ENCODE measurements at regions not wholly inside any gene's neighbourhood (a gene's known extent, or its start where the extent isn't known, plus 50 kb on each side); places are given as distances from the start of the nearest gene placed in this dataset.

DNA sequence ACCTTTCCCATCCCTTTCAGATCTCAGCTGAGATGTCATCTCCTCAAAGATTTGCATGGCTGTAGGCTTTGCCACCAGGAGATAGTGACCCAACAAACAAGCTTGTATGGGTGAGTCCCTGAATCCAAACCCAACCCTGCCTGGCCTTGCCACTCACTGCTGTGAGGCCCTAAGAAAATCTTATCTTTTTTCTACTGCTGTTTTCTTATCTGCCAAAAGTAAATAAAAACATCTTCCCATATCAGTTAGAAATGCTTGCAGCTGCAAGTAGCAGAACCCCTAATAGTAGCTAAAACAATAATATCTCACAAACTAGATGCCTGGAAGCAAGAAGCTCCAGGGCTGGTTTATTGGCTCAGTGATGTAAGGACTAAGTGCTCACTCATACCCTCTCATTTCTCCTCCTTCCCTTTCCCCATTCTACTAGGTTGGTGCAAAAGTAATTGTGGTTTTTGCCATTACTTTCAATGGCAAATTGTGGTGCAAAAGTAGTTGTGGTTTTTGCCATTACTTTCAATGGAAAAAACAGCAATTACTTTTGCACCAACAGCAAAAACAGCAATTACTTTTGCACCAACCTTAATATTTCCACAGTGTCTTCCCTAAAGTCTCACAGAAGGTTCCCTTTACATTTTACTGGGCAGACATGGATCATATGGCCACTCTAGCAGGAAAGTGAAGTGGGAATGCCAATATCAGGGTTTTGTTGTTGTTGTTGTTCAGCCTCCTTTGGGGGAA lies 56.7 kb upstream of the PSMF1 start (continued):
- TF ChIP-seq, protein P1, sequence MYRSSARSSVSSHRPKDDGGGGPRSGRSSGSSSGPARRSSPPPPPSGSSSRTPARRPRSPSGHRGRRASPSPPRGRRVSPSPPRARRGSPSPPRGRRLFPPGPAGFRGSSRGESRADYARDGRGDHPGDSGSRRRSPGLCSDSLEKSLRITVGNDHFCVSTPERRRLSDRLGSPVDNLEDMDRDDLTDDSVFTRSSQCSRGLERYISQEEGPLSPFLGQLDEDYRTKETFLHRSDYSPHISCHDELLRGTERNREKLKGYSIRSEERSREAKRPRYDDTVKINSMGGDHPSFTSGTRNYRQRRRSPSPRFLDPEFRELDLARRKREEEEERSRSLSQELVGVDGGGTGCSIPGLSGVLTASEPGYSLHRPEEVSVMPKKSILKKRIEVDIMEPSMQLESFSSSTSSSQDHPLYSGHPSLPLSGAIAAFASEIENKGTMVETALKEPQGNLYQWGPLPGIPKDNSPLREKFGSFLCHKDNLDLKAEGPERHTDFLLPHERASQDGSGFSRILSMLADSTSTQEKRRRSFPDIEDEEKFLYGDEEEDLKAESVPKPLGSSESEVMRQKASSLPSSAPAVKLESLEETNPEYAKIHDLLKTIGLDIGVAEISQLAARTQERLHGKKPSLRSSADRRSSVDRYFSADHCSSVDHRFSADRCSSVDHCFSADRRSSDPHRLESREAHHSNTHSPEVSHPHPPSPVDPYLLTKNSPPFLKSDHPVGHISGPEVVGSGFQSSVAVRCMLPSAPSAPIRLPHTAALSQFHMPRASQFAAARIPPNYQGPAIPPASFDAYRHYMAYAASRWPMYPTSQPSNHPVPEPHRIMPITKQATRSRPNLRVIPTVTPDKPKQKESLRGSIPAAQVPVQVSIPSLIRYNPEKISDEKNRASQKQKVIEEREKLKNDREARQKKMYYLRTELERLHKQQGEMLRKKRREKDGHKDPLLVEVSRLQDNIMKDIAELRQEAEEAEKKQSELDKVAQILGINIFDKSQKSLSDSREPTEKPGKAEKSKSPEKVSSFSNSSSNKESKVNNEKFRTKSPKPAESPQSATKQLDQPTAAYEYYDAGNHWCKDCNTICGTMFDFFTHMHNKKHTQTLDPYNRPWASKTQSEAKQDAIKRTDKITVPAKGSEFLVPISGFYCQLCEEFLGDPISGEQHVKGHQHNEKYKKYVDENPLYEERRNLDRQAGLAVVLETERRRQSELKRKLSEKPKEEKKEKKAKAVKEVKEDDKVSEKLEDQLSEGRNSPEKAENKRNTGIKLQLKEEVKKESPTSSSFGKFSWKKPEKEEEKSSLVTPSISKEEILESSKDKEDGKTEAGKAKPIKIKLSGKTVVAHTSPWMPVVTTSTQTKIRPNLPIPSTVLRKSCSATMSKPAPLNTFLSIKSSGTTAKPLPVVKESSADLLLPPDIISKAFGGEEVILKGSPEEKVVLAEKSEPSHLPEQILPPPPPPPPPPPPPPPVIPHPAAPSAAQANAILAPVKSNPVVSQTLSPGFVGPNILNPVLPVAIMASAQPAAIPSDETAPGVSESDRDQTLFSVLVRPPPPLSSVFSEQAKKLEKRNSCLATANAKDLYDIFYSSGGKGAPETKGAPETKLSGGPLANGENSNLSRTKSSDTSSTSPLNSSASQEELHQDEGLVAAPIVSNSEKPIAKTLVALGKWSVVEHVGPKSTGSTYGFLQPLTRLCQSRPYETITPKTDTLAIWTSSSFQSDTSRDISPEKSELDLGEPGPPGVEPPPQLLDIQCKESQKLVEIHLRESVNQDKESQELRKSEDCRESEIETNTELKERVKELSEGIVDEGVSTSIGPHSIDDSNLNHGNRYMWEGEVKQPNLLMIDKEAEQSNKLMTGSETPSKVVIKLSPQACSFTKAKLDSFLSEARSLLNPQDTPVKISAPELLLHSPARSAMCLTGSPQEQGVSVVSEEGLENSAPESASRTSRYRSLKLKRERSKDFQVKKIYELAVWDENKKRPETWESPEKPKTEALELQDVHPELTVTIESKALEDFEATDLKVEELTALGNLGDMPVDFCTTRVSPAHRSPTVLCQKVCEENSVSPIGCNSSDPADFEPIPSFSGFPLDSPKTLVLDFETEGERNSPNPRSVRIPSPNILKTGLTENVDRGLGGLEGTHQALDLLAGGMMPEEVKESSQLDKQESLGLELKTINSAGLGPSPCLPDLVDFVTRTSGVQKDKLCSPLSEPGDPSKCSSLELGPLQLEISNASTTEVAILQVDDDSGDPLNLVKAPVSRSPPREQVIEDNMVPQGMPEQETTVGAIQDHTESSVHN (IDR thresholded peaks at IDR 0.05; ENCODE audit: borderline replicate concordance in 1 of 2, low read depth in 1 of 2), result no peak
- TF ChIP-seq FOXK2 (conservative IDR thresholded peaks at IDR 0.05 in 1 of 2, IDR thresholded peaks at IDR 0.05 in 1 of 2; ENCODE audit: low read depth in 2 of 2), result 0 out of 4 replicates have a peak, but pooled peaks of 1 of the 2 experiments have one; percentile 26
- no peak for TF ChIP-seq GTF2F1 (IDR thresholded peaks at IDR 0.05; ENCODE audit: low read depth, low read length)
- TF ChIP-seq, protein P2, sequence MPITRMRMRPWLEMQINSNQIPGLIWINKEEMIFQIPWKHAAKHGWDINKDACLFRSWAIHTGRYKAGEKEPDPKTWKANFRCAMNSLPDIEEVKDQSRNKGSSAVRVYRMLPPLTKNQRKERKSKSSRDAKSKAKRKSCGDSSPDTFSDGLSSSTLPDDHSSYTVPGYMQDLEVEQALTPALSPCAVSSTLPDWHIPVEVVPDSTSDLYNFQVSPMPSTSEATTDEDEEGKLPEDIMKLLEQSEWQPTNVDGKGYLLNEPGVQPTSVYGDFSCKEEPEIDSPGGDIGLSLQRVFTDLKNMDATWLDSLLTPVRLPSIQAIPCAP (CRISPR knock-in tag; IDR thresholded peaks at IDR 0.05; ENCODE audit: borderline replicate concordance), result no peak
- TF ChIP-seq, protein P3, sequence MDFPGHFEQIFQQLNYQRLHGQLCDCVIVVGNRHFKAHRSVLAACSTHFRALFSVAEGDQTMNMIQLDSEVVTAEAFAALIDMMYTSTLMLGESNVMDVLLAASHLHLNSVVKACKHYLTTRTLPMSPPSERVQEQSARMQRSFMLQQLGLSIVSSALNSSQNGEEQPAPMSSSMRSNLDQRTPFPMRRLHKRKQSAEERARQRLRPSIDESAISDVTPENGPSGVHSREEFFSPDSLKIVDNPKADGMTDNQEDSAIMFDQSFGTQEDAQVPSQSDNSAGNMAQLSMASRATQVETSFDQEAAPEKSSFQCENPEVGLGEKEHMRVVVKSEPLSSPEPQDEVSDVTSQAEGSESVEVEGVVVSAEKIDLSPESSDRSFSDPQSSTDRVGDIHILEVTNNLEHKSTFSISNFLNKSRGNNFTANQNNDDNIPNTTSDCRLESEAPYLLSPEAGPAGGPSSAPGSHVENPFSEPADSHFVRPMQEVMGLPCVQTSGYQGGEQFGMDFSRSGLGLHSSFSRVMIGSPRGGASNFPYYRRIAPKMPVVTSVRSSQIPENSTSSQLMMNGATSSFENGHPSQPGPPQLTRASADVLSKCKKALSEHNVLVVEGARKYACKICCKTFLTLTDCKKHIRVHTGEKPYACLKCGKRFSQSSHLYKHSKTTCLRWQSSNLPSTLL (IDR thresholded peaks at IDR 0.05), result peak; percentile 86
- TF ChIP-seq, protein P4, sequence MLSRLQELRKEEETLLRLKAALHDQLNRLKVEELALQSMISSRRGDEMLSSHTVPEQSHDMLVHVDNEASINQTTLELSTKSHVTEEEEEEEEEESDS (CRISPR knock-in tag; IDR thresholded peaks at IDR 0.05), result no peak
- TF ChIP-seq, protein P5, sequence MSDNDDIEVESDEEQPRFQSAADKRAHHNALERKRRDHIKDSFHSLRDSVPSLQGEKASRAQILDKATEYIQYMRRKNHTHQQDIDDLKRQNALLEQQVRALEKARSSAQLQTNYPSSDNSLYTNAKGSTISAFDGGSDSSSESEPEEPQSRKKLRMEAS (CRISPR knock-in tag; IDR thresholded peaks at IDR 0.05), result no peak
- no peak for TF ChIP-seq CAMTA2 (CRISPR knock-in tag; conservative IDR thresholded peaks at IDR 0.05)
- no peak for TF ChIP-seq HMG20A (CRISPR knock-in tag; conservative IDR thresholded peaks at IDR 0.05)
- no peak for TF ChIP-seq DDX20 (tag; IDR thresholded peaks at IDR 0.05; ENCODE audit: low read depth)
- no peak for TF ChIP-seq KLF16 (IDR thresholded peaks at IDR 0.05)
- TF ChIP-seq, protein P6, sequence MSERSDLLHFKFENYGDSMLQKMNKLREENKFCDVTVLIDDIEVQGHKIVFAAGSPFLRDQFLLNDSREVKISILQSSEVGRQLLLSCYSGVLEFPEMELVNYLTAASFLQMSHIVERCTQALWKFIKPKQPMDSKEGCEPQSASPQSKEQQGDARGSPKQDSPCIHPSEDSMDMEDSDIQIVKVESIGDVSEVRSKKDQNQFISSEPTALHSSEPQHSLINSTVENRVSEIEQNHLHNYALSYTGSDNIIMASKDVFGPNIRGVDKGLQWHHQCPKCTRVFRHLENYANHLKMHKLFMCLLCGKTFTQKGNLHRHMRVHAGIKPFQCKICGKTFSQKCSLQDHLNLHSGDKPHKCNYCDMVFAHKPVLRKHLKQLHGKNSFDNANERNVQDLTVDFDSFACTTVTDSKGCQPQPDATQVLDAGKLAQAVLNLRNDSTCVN (CRISPR knock-in tag; IDR thresholded peaks at IDR 0.05), result no peak
- no peak for TF ChIP-seq SRSF9 (IDR thresholded peaks at IDR 0.05; ENCODE audit: borderline replicate concordance, low read depth, low read length)
- TF ChIP-seq ZNF561 (CRISPR knock-in tag; conservative IDR thresholded peaks at IDR 0.05), result no peak

All from K562 (cell line).